ENCODE measurements at regions not wholly inside any gene's neighbourhood (a gene's known extent, or its start where the extent isn't known, plus 50 kb on each side); places are given as distances from the start of the nearest gene placed in this dataset.
A peak's percentile ranks its signal among the peaks of the same experiment; 100 is the strongest.

- no peaks in the 10 kb centered on the region for H3K79me2 ChIP-seq (ENCODE audit: control insufficient read depth, insufficient read depth, low read length)
- TF ChIP-seq, protein P1, sequence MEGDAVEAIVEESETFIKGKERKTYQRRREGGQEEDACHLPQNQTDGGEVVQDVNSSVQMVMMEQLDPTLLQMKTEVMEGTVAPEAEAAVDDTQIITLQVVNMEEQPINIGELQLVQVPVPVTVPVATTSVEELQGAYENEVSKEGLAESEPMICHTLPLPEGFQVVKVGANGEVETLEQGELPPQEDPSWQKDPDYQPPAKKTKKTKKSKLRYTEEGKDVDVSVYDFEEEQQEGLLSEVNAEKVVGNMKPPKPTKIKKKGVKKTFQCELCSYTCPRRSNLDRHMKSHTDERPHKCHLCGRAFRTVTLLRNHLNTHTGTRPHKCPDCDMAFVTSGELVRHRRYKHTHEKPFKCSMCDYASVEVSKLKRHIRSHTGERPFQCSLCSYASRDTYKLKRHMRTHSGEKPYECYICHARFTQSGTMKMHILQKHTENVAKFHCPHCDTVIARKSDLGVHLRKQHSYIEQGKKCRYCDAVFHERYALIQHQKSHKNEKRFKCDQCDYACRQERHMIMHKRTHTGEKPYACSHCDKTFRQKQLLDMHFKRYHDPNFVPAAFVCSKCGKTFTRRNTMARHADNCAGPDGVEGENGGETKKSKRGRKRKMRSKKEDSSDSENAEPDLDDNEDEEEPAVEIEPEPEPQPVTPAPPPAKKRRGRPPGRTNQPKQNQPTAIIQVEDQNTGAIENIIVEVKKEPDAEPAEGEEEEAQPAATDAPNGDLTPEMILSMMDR (optimal IDR thresholded peaks at IDR 0.05 in 1 of 3, IDR thresholded peaks at IDR 0.05 in 1 of 3, conservative IDR thresholded peaks at IDR 0.05 in 1 of 3; ENCODE audit: extremely low read depth in 1 of 3, insufficient read depth in 2 of 3, low read length in 3 of 3): no peak
- TF ChIP-seq EZH2 (IDR thresholded peaks at IDR 0.05; ENCODE audit: low read length): no peak
- no peaks in the 10 kb centered on the region for H4K20me1 ChIP-seq (ENCODE audit: control insufficient read depth, extremely low read depth, insufficient read depth, low read length)
- no peak overlapping the region for H2AFZ ChIP-seq (ENCODE audit: control insufficient read depth, low read length)
- FAIRE-seq (peak; percentile 32), DNase-seq (ENCODE audit: low read depth, low spot score) (no peak)
- no peaks in the 10 kb centered on the region for H3K4me1 ChIP-seq (ENCODE audit: control insufficient read depth, extremely low read depth, insufficient read depth, low read length)
- dilution Hi-C loops (cut with MboI; ENCODE audit: extremely low pct_ligation_motif_present, low sequenced_read_pairs): no loop called here
- no peaks in the 10 kb centered on the region for H3K27me3 ChIP-seq (ENCODE audit: control insufficient read depth, extremely low read depth, insufficient read depth, low read length)
- no peak overlapping the region for H3K4me3 ChIP-seq (ENCODE audit: control insufficient read depth in 2 of 3, extremely low read depth in 1 of 3, insufficient read depth in 2 of 3, low read depth in 1 of 3, low read length in 3 of 3)
- no peaks in the 10 kb centered on the region for H3K9me3 ChIP-seq (ENCODE audit: control insufficient read depth, low read depth, low read length)
- no peak overlapping the region for H3K27ac ChIP-seq (ENCODE audit: control insufficient read depth, insufficient read depth, low read length)
- H3K9ac ChIP-seq (ENCODE audit: control insufficient read depth, extremely low read depth, insufficient read depth, low read length): no peak overlapping the region
- H3K4me2 ChIP-seq (ENCODE audit: control insufficient read depth, extremely low read depth, insufficient read depth, low read depth, low read length): no peak overlapping the region
- H3K9me1 ChIP-seq (ENCODE audit: control insufficient read depth, extremely low read depth, insufficient read depth, low read length): no peaks in the 10 kb centered on the region
- no peaks in the 10 kb centered on the region for H3K36me3 ChIP-seq (ENCODE audit: control insufficient read depth in 2 of 2, extremely low read depth in 1 of 2, insufficient read depth in 2 of 2, low read length in 2 of 2)
Observed at GRCh38 chr5:153439130-153439529, 51.3 kb upstream of the GRIA1 start.

Small RNA genes lying in the stretch of these regions (small RNA-seq; reads per million reads assigned to genes)
- gene AC008571.1 (ENCODE audit: insufficient read length in 3 of 3, low read depth in 3 of 3, low replicate concordance in 1 of 3): 0 reads per million in 3 experiments
